ENCODE measurements at regions not wholly inside any gene's neighbourhood (a gene's known extent, or its start where the extent isn't known, plus 50 kb on each side); places are given as distances from the start of the nearest gene placed in this dataset.

DNA sequence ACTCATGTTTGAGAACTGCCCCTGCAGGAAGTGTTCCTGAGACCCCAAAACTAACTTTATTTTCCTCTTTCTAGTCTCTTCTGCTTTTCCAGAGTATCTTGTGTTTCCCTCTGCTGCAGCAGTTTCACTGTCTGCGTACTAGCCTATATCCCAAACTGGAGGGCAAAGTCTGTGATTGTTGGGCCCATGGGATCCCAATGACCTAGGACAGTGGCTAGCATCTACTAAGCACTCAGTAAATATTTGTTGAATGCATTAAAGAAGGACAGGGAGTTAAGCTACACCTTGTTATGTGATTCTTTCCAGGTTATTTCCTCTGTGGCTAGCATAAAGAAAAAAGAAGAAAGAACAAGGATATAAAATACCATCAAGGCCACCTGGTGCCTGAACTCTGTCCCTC lies 210.6 kb upstream of the PHYHIPL start:
- Histone ChIP-seq H3K27ac (ENCODE audit: poor library complexity, severe bottlenecking) (no peak overlapping the region), H3K4me1 (ENCODE audit: insufficient read depth, poor library complexity, severe bottlenecking) (no peaks in the 10 kb centered on the region), H3K27me3 (ENCODE audit: insufficient read depth, poor library complexity, severe bottlenecking) (no peaks in the 10 kb centered on the region)

GRCh38 chr10:58967551-58968388 lies 208.7 kb upstream of the PHYHIPL start:
- H3K27ac ChIP-seq (ENCODE audit: poor library complexity, severe bottlenecking) = no peak overlapping the region
- H3K9me3 ChIP-seq (ENCODE audit: severe bottlenecking) = no peaks in the 10 kb centered on the region
- TF ChIP-seq, protein P1, sequence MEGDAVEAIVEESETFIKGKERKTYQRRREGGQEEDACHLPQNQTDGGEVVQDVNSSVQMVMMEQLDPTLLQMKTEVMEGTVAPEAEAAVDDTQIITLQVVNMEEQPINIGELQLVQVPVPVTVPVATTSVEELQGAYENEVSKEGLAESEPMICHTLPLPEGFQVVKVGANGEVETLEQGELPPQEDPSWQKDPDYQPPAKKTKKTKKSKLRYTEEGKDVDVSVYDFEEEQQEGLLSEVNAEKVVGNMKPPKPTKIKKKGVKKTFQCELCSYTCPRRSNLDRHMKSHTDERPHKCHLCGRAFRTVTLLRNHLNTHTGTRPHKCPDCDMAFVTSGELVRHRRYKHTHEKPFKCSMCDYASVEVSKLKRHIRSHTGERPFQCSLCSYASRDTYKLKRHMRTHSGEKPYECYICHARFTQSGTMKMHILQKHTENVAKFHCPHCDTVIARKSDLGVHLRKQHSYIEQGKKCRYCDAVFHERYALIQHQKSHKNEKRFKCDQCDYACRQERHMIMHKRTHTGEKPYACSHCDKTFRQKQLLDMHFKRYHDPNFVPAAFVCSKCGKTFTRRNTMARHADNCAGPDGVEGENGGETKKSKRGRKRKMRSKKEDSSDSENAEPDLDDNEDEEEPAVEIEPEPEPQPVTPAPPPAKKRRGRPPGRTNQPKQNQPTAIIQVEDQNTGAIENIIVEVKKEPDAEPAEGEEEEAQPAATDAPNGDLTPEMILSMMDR (IDR thresholded peaks at IDR 0.05; ENCODE audit: poor library complexity, severe bottlenecking) = no peak
- H3K4me1 ChIP-seq (ENCODE audit: insufficient read depth, poor library complexity, severe bottlenecking) = no peaks in the 10 kb centered on the region
- DNase-seq (ENCODE audit: low spot score) (no peak), ATAC-seq (ENCODE audit: low read depth) (peak; percentile 56)
- no peaks in the 10 kb centered on the region for H3K27me3 ChIP-seq (ENCODE audit: insufficient read depth, poor library complexity, severe bottlenecking)
- no peak overlapping the region for H3K4me3 ChIP-seq (ENCODE audit: severe bottlenecking)
- H3K36me3 ChIP-seq (ENCODE audit: low read depth) = no peaks in the 10 kb centered on the region

More for the DNA sequence above, 210.6 kb upstream of the PHYHIPL start:
- no peaks in the 10 kb centered on the region for H3K9me3 ChIP-seq (ENCODE audit: severe bottlenecking)
- no peak overlapping the region for H3K4me3 ChIP-seq (ENCODE audit: severe bottlenecking)
- H3K36me3 ChIP-seq (ENCODE audit: low read depth) = no peaks in the 10 kb centered on the region
- ATAC-seq (ENCODE audit: low read depth) (no peak), DNase-seq (ENCODE audit: low spot score) (no peak)
- TF ChIP-seq, protein P1 (IDR thresholded peaks at IDR 0.05; ENCODE audit: poor library complexity, severe bottlenecking) = no peak

GRCh38 chr10:58968389-58968755 lies 208.1 kb upstream of the PHYHIPL start:
- H3K36me3 ChIP-seq (ENCODE audit: low read depth) = no peaks in the 10 kb centered on the region
- no peaks in the 10 kb centered on the region for H3K4me1 ChIP-seq (ENCODE audit: insufficient read depth, poor library complexity, severe bottlenecking)
- ATAC-seq (ENCODE audit: low read depth) (no peak), DNase-seq (ENCODE audit: low spot score) (no peak)
- no peaks in the 10 kb centered on the region for H3K27me3 ChIP-seq (ENCODE audit: insufficient read depth, poor library complexity, severe bottlenecking)
- H3K27ac ChIP-seq (ENCODE audit: poor library complexity, severe bottlenecking) = no peak overlapping the region
- H3K4me3 ChIP-seq (ENCODE audit: severe bottlenecking) = no peak overlapping the region
- H3K9me3 ChIP-seq (ENCODE audit: severe bottlenecking) = no peaks in the 10 kb centered on the region
- TF ChIP-seq, protein P1 (IDR thresholded peaks at IDR 0.05; ENCODE audit: poor library complexity, severe bottlenecking) = no peak

- no peak overlapping the region for H3K27ac ChIP-seq (ENCODE audit: poor library complexity, severe bottlenecking)
- ATAC-seq (ENCODE audit: low read depth) (no peak), DNase-seq (ENCODE audit: low spot score) (no peak)
- H3K4me1 ChIP-seq (ENCODE audit: insufficient read depth, poor library complexity, severe bottlenecking) = no peaks in the 10 kb centered on the region
- H3K36me3 ChIP-seq (ENCODE audit: low read depth) = no peaks in the 10 kb centered on the region
- H3K9me3 ChIP-seq (ENCODE audit: severe bottlenecking) = no peaks in the 10 kb centered on the region
- TF ChIP-seq, protein P1 (IDR thresholded peaks at IDR 0.05; ENCODE audit: poor library complexity, severe bottlenecking) = no peak
- no peak overlapping the region for H3K4me3 ChIP-seq (ENCODE audit: severe bottlenecking)
- no peaks in the 10 kb centered on the region for H3K27me3 ChIP-seq (ENCODE audit: insufficient read depth, poor library complexity, severe bottlenecking)
These were observed 206.9 kb upstream of the PHYHIPL start for GRCh38 chr10:58969576-58969975.
